Stimulated activated CD4-positive, alpha-beta T cell treated with anti-CD3 and anti-CD28 coated beads, TNF-alpha, amount 100 ng/mL, for 1 hour (primary cell): ENCODE measurements at regions not wholly inside any gene's neighbourhood (a gene's known extent, or its start where the extent isn't known, plus 50 kb on each side); places are given as distances from the start of the nearest gene placed in this dataset.
"Not testable (repeated sequence)": the region's sequence is repeated elsewhere in the genome, so short reads cannot be mapped to it uniquely, and the experiment has no call there.

Experiments used
- DNase-seq, 3 donors: peaks; one replicate each; pipeline ENCODE4 v3.0.0-alpha.2; 2020; ENCODE audit warnings: low read depth in 3 of 3, low spot score in 1 of 3

- no peak for DNase-seq
These were observed 80.0 kb downstream of the GALR1 start for GRCh38 chr18:77329651-77330050.

DNA sequence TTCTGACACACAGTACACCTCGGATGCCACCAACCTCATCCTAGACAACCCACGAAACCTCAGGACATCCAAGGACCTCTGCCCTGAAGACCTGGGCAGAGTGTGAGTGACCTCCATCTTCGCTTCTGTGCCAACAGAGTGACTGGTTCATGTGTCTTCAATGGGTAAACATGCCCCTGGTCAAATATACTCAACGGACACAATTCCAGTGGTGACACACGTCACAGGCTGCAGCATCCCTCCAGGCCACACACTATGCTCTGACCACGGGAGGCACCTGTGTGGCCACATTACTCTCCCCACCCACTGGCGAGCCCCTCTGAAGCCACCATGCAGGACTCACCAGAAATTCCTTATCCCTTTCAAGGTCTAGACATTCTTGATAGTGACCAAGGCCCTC is 85.2 kb downstream of the GALR1 start:
- no peak for DNase-seq

- DNase-seq: no peak
These were observed 88.0 kb downstream of the GALR1 start for GRCh38 chr18:77337604-77338003.

DNA sequence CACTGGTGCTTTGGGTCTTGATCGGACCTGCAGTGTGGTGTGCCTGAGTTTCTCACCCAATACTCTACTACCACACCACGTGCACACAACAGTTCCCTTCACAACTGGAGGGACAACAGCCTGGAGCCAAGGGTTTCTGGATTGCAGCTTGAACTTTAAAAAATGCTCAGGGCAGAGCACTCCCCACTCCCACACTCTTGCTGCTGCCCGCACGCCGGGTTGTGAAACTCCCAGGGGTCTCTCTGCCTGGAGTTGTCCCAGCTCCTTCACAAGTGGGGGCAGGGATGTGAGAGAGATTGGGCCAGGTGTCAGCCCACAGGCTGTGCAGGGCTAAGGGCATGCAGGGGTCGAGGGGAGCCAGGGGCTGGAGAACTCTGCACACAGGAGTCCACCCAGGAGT is 89.4 kb downstream of the GALR1 start:
- no peak for DNase-seq

GRCh38 chr18:77339623-77340022 is 90.0 kb downstream of the GALR1 start:
- DNase-seq: no peak

DNA sequence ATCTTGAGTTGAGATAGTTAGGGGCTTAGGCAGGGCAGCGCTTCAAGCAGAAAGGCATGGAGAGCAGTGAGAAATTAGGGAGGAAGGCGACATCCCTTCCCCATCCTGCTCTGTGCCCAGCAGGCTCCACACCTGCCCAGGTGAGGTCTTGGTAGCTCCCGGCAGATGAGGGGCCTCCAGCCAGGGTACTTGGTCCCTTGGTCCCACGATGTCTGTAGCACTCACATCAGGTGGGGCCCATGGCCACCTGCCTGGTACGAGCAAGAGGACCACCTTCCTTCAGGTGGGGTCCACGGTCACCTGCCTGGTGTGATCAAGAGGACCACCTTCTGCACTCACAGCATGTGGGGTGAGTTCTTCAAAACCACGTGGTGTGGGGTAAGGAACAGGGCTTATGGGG is 91.2 kb downstream of the GALR1 start:
- no peak for DNase-seq

- DNase-seq: no peak
These were observed 92.1 kb downstream of the GALR1 start for GRCh38 chr18:77341527-77342325.

DNA sequence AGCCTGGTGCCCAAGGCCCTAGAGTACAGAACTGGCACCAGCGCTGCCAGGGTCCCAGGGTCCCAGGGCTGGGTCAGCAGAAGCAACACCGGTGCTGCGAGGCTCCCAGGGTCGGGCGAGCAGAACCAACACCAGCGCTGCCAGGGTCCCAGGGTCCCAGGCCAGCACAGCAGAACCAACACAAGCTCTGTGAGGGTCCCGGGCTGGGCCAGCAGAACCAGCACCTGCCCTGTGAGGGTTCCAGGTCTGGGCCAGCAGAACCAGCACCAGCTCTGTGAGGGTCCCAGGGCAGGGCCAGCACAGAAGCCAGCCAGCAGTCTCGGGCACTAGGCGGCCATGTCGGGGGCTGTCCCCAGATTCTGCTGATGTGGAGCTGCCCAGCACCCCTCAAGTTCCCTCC is 93.1 kb downstream of the GALR1 start:
- no peak for DNase-seq

DNA sequence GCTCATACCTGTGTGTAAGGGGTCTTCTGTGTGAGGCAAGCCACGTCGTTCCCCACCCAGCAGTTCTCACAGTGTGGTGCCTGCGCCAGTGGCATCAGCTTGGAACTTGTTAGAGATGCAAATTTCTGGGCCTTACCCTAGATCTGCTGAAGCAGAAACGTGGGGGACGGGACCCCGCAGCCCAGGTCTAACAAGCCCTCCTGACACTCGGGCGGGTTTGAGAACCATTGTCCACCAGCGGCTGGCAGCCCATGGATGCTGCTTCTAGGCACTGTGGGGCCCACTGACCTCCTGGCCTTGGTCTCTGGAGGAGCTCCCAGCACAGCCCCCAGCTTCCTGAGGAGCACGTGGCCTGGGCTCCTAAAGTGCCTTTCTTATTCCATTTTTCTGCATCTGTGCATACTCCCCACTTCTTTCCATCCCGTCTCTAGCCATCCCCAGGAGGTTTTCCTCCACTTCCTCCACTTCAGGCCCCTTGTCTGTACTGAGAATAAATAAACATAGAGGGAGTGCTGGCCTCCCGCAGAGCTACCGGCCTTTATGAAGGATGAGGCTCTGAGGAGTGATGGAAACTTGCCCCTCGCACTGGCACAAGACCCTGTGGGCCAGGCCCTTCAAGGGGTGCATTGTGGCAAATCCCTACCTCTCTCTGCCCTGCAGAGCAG is 94.3 kb downstream of the GALR1 start:
- no peak for DNase-seq

GRCh38 chr18:77344786-77345500 is 95.3 kb downstream of the GALR1 start:
- no peak for DNase-seq

GRCh38 chr18:77346208-77346810 is 96.7 kb downstream of the GALR1 start:
- DNase-seq: no peak

GRCh38 chr18:77353349-77353748 is 103.7 kb downstream of the GALR1 start:
- not testable (repeated sequence) for DNase-seq

GRCh38 chr18:77359561-77360314 is 110.1 kb downstream of the GALR1 start:
- DNase-seq: no peak

DNA sequence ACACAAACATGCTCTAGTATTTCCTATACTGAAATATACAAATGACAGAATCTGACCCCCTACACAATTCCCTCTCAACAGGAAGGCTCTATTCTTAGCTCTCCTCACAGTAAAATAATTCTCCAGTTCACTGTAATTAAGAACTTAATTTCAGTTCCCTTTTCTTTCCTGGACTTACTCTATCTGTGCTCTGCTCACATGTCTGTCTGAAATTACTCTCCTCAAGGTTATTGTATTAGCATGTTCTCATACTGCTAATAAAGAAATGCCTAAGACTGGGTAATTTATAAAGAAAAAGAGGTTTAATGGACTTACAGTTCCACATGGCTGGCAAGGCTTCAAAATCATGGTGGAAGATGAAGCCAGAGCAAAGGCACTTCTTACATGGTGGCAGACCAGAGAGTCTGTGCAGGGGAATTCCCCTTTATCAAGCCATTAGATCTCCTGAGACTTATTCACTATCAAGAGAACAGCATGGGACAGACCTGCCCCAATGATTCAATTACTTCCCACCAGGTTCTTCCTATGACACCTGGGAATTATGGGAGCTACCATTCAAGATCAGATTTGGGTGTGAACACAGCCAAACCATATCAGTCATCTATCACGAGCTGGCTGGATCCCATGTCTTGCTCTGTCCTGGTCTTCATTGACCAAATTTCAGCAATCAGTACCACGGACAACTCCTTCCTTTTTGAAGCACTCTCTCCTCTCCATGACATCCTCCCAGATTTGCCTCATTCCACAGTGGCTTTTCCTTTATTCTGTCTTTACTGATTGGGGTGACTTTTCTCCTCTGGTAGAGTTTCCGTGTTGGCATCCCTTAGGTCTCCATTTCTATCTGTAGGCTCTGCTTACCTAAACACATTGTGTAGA is 110.9 kb downstream of the GALR1 start:
- DNase-seq: no peak

GRCh38 chr18:77361382-77361781 is 111.7 kb downstream of the GALR1 start:
- DNase-seq: no peak

DNA sequence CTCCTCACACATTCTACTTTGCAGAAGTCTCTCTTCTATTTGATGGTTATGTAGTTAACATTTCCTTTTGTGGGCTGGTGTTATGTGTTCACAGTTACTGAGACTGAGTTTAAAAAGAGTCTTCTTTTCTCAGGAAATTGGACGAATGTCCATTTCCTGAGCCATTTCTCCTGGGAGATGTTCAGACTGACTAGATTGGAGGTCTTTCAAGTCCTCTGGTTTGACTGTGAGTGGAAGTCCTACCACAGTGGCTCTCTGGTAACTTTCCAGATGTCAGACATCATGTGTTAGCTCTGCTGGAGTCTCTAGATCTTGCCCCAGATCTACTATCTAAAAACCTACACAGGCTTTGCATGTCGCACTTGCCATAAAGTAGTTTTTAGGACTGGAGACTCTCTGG is 116.0 kb downstream of the GALR1 start:
- DNase-seq: no peak

GRCh38 chr18:77366067-77366719 is 116.5 kb downstream of the GALR1 start:
- no peak for DNase-seq

DNA sequence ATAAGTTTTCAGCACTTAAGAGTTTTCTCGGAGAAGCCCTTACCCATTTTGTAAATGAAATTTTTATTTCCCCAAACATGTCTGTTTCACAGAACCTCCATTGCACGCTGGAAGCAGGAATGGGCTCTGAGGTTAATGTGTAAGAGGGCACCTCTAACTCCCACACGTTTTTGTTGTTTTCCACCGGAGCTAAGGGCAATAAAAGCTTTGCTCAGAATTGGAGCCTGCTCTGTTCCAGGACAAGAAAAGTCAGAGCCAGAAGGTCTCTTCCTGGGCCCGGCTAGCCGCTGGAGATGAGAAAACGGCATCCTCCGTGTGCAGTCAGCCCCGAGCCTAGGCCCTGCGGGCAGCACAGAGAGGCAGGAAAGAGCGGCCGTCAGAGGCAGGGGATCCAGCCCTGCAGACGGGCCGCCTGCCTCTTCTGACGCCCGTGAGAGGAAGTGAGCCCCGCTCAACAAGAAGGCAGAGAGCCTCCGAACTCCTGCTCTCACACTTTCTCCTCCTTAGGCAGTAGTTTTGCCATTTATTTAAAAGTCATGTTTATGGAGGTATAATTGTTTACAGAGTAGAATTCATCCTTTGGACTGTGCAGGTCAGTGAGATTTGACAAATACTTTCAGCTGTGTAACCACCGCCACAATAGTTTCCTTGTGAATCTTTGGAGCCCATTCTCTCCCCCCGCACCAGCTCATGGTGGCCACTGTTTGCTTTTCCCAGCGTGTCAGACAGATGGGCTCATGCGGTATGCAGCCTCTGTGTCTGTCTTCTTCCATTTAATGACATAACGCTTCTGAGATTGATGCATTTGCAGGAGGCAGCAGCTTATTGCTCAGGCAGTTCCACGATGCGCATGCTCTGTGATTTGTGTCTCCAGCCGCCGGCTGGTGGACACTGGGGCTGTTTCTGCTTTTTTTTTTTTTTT is 117.3 kb downstream of the GALR1 start:
- no peak for DNase-seq
